OCI-LY3 (cell line): ENCODE measurements at regions not wholly inside any gene's neighbourhood (a gene's known extent, or its start where the extent isn't known, plus 50 kb on each side); places are given as distances from the start of the nearest gene placed in this dataset.

Experiments used
- CTCF ChIP-seq: fragments of 200-600, 300-600 bp; sonication (generic); IDR thresholded peaks from 2 replicates; pipeline ENCODE4 v1.5.1; 2014; ENCODE audit warnings: antibody characterized with exemption, low read length, low read depth
- EZH2phosphoT487 ChIP-seq: fragments of 200-600 bp; shearing (Covaris generic); IDR thresholded peaks from 2 replicates; pipeline ENCODE4 v1.6.1; 2018; ENCODE audit warnings: antibody characterized with exemption, mixed run types, low read depth

GRCh38 chr11:62048100-62048499 lies 75.7 kb upstream of the INCENP start:
- TF ChIP-seq CTCF (no peak), EZH2phosphoT487 (no peak)
